Stimulated activated CD4-positive, alpha-beta T cell treated with anti-CD3 and anti-CD28 coated beads, TNF-alpha, amount 100 ng/mL, for 48 hours (primary cell): ENCODE measurements at regions not wholly inside any gene's neighbourhood (a gene's known extent, or its start where the extent isn't known, plus 50 kb on each side); places are given as distances from the start of the nearest gene placed in this dataset.
"Not testable (repeated sequence)": the region's sequence is repeated elsewhere in the genome, so short reads cannot be mapped to it uniquely, and the experiment has no call there.

ENCODE experiments used
- DNase-seq, 3 donors: peaks; one replicate each; pipeline ENCODE4 v3.0.0-alpha.2; 2020; ENCODE audit warnings: low read depth in 3 of 3

- no peak for DNase-seq
Observed at GRCh38 chr3:181267312-181267711, 277.8 kb upstream of the DNAJC19 start.

- DNase-seq = no peak
Observed at GRCh38 chr3:181265750-181266333, 276.3 kb upstream of the DNAJC19 start.

GRCh38 chr3:181264486-181264885 is 274.9 kb upstream of the DNAJC19 start:
- no peak for DNase-seq

- DNase-seq = no peak
Observed at GRCh38 chr3:181253796-181254195, 264.3 kb upstream of the DNAJC19 start.

- no peak for DNase-seq
Observed at GRCh38 chr3:181252631-181253030, 263.1 kb upstream of the DNAJC19 start.

- no peak for DNase-seq
Observed at GRCh38 chr3:181250714-181251113, 261.2 kb upstream of the DNAJC19 start.

GRCh38 chr3:181239441-181239840 is 249.9 kb upstream of the DNAJC19 start:
- DNase-seq = no peak

GRCh38 chr3:181230258-181230657 is 240.7 kb upstream of the DNAJC19 start:
- no peak for DNase-seq

- no peak for DNase-seq
Observed at GRCh38 chr3:181213347-181213746, 223.8 kb upstream of the DNAJC19 start.

GRCh38 chr3:181212271-181212670 is 222.7 kb upstream of the DNAJC19 start:
- DNase-seq = no peak

GRCh38 chr3:181210275-181210674 is 220.7 kb upstream of the DNAJC19 start:
- DNase-seq = no peak

- DNase-seq = no peak
Observed at GRCh38 chr3:181189556-181189955, 200.0 kb upstream of the DNAJC19 start.

- DNase-seq = no peak
Observed at GRCh38 chr3:181183764-181184163, 194.2 kb upstream of the DNAJC19 start.

- DNase-seq = not testable (repeated sequence)
Observed at GRCh38 chr3:181183057-181183456, 193.5 kb upstream of the DNAJC19 start.

- no peak for DNase-seq
Observed at GRCh38 chr3:181178991-181179390, 189.5 kb upstream of the DNAJC19 start.

- peak in 2 of 3 donors; percentile 4 to 8 for DNase-seq
Observed at GRCh38 chr3:181176601-181177000, 187.1 kb upstream of the DNAJC19 start.

GRCh38 chr3:181174676-181175233 is 185.2 kb upstream of the DNAJC19 start:
- no peak for DNase-seq

- DNase-seq = no peak
Observed at GRCh38 chr3:181174022-181174421, 184.5 kb upstream of the DNAJC19 start.

- DNase-seq = no peak
Observed at GRCh38 chr3:181173227-181173626, 183.7 kb upstream of the DNAJC19 start.

GRCh38 chr3:181134873-181135272 is 145.3 kb upstream of the DNAJC19 start:
- no peak for DNase-seq

GRCh38 chr3:181133832-181134231 is 144.3 kb upstream of the DNAJC19 start:
- DNase-seq = no peak

- DNase-seq = no peak
Observed at GRCh38 chr3:181105646-181106045, 116.1 kb upstream of the DNAJC19 start.

- DNase-seq = no peak
Observed at GRCh38 chr3:181103605-181104004, 114.1 kb upstream of the DNAJC19 start.

GRCh38 chr3:181086011-181086410 is 96.5 kb upstream of the DNAJC19 start:
- DNase-seq = no peak
